HG03457 (cell line): ENCODE measurements at regions not wholly inside any gene's neighbourhood (a gene's known extent, or its start where the extent isn't known, plus 50 kb on each side); places are given as distances from the start of the nearest gene placed in this dataset.

Source experiments
- ATAC-seq: cut with Tn5 transposase; IDR thresholded peaks from one replicate; pipeline ENCODE4 v1.9.1; 2021; ENCODE audit warnings: moderate number of reproducible peaks; ENCODE audit not compliant: unreplicated experiment

- no peak for ATAC-seq
These were observed 52.6 kb upstream of the KATNAL1 start for GRCh38 chr13:30359991-30360390.

DNA sequence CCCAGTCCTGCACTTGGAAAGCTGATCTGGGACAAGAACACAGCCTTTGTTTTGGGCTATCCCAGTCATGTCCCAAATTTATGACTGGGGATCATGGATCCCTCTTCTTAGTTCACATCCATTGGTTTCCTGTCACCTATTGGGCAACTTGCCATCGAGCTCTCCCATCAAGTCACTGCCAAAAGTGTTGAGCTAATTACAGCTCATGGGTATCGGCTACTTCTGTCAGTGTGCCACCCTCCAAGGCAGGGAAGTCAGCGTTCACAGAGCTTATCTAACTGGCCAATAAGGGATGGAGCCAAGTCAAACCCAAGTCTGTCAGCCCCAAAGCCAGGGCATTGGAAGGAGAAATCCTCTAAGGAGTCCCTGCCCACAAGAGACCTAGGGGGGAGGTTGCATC is 53.2 kb upstream of the KATNAL1 start:
- ATAC-seq, result no peak

DNA sequence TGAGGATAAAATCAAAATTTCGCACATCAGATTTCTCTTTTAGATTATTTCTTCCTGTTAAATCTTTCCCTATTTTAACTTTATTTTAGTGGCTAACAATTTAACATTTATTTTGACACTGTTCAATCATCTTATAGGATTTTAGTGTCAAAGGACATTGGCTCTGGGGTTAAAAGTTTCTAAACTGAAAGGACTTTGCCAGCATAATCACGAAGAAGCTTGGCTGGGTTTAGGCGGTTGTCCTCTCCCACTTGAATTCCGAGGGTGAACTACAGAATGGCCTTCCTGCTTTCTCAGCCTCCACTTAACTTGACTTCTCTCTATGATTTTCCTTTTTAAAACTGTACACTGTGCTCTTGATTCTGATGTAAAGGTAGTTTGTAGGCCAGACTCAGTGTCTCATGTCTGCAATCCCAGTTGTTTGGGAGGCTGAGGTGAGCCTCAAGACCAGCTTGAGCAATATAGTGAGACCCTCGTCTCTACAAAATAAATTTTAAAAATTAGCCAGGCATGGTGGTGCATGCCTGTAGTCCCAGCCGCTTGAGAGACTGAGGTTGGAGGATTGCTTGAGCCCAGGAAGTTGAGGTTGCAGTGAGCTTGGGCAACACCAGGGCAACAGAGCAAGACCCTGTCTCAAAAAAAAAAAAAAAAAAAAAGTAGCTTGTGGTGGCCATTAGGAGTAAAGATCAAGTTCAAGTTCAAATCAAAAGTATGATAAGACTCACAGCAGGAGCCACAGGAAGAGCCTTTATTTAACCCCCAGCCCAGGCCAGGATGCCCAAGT is 54.8 kb upstream of the KATNAL1 start:
- ATAC-seq, result no peak

DNA sequence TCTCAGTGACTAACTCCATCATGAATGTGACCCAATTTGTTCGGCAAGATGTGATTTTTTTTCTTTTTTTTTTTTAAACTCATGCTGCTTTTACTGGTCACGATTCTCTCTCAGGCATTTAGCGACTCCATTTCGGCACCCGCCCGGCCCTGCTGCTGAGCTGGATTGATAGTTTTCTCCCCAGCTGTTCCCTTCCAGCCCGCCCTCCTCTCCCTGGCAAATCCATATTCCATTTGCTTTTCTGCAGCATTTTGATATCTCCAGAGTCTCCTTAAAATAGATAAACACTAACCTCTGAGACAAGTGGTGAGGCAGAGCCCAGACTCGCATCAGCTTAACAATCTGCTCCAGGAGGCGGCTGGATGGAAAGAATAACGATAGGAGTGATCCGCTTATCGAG is 55.5 kb upstream of the KATNAL1 start:
- ATAC-seq, result no peak

DNA sequence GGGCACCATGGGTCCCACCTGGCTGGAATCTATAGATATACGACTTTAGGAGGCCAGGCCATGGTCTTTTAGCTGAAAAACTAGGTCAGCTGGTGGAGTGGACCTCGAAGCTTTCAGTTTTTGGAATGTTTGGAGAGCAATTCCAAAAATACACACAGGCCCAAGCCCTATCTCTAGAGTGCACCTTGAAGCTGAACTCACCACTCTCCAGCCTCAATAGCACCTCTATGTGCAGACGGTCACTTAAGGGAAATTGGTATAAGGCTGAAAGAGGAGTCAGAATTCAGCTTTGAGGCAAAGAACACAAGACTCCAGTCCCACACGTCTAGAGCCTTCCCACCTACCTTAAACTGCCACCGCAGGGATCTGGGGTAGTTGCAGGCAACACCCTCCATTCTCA is 56.4 kb upstream of the KATNAL1 start:
- ATAC-seq, result no peak

- no peak for ATAC-seq
These were observed 56.8 kb upstream of the KATNAL1 start for GRCh38 chr13:30364133-30364532.

- ATAC-seq, result no peak
These were observed 57.4 kb upstream of the UBE2L5 start for GRCh38 chr13:30364876-30365275.

DNA sequence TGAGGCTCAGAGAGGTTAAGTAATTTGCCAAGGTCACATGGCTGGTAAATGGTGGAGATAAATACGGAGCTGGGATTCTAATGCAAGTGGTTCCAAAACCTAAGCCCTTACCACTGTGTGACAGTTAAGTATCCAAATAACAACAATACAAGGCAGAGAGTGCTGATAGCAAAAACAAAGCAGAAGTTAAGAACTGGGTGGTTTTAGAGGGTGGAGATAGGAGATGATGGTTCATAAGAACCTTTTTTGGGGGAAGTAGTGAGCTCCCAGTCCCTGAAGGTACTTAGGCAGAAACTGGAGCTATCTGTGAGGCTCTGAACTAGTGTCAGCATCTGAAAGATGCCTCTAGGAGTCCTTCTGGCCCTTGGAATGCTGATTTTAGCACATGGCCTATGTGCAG is 56.2 kb upstream of the UBE2L5 start:
- ATAC-seq, result no peak

DNA sequence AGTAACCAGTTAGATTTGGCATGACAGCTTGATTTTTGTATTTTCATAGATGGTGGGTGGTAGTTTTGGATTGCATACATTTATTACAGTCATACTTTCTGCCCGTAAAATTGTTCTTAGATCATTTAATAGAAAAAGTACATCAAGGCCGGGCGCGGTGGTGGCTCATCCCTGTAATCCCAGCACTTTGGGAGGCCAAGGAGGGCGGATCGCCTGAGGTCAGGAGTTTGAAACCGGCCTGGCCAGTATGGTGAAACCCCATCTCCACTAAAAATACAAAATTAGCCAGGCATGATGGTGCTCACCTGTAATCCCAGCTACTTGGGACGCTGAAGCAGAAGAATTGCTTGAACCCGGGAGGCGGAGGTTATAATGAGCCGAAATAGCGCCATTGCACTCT is 55.0 kb upstream of the UBE2L5 start:
- ATAC-seq, result no peak

GRCh38 chr13:30370146-30370545 is 52.1 kb upstream of the UBE2L5 start:
- no peak for ATAC-seq

- no peak for ATAC-seq
These were observed 51.3 kb upstream of the UBE2L5 start for GRCh38 chr13:30370916-30371521.

DNA sequence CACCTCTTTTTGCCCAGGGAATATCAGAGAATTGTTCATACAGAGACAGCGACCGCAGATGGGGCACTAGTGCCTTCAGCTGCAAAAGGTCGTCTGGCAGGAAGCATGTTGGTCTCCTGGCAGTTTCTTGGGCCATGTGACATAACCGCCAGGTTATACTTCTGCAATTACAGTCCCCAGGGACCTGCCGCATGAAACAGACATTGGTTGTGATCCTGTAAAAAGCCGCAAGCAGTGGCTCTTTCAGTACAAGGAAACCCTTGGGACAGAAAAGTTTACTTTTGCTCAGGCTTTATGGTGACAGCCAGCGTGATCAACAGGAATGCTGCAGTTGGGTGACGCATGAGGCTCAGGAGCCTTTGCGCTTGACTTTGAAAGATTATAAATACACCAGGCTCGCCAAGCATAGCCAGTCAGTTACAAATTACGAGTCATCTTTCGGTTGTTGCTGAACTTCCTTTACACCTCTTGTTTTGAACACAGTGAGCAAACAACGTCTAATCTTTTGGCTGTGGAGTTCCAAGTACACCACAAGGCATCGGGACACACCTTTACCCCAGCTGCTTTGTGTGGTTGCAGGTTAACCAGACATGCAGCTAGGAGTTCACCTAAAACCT is 50.5 kb upstream of the UBE2L5 start:
- ATAC-seq, result peak; percentile 67
